ENCODE measurements at regions not wholly inside any gene's neighbourhood (a gene's known extent, or its start where the extent isn't known, plus 50 kb on each side); places are given as distances from the start of the nearest gene placed in this dataset.
"Not testable (repeated sequence)": the region's sequence is repeated elsewhere in the genome, so short reads cannot be mapped to it uniquely, and the experiment has no call there.

DNA sequence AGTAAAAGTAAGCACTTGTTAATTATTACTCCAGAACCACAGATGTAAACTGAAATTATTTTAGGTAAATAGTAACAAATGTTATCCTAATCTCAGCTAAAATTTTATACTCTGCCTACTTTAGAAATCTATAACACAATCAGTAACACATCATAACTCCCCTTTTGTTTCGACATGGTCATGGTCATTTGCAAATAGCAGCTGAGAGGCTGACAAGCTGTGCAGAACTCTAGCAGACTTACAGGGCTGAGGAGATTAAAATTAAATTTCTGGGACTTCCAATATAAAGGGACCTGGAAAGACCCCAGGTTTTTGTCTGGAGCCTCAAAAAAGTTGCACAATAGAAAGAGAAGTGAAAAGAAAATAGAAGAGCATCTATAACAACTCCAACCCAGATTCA lies 88.8 kb downstream of the PRL start:
- DNase-seq (ENCODE audit: low spot score): no peak

DNA sequence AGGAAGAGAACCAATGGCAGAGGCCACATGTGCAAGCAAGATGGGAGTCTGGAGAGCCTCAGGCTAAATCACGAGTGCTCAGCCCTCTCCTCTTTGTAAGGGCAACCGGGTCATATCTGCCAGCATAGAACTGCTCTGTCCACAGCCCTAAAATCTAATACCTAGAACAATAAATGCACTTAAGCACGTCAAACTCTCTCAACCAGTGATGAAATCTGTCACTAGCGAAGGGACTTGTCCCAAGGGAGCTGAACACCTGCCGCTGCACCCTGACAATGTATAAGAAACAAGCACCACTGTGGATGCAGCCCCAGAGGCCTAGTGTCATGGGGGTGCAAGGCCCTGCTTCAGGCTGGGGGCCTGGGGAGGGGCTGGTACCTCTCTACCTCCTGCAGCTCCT lies 82.5 kb downstream of the PRL start:
- no peak for DNase-seq (ENCODE audit: low spot score)

DNA sequence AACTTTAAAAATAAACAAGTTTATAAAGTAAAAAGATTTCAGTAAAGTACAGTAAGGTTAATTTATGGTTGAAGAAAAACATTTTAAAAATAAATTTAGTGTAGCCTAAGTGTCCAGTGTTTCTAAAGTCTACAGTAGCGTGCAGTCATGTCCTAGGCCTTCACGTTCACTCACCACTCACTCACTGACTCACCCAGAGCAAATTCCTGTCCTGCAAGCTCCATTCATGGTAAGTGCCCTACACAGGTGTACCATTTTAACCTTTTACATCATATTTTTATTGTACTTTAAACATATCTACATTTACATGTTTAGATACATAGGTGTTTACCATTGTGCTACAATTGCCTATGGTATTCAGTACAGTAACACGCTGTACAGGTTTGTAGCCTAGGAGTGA lies 81.4 kb downstream of the PRL start:
- DNase-seq (ENCODE audit: low spot score): not testable (repeated sequence)

DNA sequence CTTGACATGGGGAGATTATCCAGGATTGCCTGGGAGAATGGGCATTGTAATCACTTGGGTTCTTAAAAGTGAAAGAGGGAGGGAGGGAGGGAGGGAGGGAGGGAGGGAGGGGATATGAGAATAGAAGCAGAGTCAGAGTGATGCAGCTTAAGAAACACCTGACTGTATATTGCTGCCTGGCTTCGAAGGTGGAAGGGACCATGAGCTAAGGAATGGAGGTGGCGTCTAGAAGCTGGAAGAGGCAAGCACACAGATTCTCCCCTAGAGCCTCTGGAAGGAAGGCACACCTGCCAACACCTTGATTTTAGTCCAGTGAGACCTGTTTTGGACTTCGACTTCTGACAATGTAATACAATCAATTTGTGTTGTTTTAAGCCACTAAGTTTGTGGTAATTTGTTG lies 78.4 kb downstream of the PRL start:
- no peak for DNase-seq (ENCODE audit: low spot score)

DNA sequence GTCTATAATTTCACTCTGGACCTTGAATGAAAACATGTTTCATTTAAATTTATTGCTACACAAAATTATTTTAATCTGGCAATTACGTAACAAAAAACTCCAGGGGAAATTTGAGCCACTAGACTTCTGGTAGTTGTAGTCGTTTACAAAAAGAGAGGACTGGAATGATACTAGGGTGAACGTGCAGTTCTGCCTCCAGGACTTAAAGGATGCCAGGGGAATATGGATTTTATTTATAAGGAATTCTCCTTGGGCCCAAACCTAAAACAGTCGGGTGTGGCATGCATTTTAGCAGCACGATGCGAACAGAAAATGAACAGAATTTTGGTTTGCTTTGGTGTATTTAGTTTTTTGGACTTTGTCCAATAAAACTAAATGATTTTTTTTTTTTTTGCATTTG lies 76.9 kb downstream of the PRL start:
- no peak for DNase-seq (ENCODE audit: low spot score)

DNA sequence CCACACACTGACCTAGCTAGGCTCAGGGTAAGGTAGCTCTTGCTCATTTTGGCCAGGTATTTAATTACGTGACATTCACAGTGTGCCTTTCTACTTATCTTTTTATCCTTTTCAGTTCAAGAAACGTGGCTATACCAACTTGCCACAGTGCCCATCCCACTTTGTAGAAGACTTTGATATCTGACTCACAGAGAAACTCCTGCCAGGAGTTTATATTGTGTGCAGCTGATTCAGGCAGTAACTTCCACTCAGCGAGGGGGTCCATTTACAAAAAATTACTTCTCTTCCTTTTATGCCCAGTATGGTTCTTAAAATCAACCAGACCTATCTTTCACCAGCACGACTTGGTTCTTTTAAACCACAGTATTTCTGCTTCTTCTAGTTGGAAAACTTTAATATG lies 75.6 kb downstream of the PRL start:
- DNase-seq (ENCODE audit: low spot score): no peak

DNA sequence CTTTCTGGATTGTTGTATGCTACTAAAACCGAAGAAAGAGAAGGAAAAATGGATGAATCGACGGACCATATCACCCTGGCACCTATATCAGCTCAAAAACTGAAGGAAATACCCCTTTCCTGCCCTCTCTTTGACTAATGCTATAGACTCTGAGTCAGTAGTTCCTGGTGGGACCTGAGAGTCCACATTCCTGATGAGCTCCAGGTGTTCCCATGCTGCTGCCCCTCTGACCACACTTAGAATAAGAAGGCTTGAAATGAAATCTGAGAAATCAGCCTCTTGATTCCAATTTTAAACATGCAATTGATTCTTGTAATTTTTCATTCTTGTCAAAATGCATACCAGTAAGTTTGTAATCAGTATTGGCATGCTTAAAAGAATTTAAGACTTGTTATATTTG lies 75.2 kb downstream of the PRL start:
- DNase-seq (ENCODE audit: low spot score): no peak

DNA sequence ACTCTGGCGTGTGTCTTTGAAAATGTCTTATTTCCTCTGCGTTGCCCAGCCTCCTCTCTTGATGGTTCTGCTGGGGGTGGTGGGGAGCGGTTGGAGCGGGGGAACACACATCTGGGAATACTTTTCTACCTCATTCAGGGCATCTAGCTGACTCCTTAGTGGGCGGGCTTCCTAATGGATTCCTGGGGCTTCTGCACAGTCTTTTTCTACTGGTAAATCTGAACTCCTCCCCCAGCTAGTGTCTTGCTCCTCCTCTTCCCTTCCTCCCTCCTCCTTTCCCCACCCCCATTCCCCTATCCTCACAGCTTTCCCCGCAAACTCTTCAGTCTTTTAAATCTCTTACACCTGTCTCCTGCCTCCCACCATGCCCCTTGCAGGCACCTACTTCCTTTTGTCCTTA lies 74.4 kb downstream of the PRL start:
- no peak for DNase-seq (ENCODE audit: low spot score)

DNA sequence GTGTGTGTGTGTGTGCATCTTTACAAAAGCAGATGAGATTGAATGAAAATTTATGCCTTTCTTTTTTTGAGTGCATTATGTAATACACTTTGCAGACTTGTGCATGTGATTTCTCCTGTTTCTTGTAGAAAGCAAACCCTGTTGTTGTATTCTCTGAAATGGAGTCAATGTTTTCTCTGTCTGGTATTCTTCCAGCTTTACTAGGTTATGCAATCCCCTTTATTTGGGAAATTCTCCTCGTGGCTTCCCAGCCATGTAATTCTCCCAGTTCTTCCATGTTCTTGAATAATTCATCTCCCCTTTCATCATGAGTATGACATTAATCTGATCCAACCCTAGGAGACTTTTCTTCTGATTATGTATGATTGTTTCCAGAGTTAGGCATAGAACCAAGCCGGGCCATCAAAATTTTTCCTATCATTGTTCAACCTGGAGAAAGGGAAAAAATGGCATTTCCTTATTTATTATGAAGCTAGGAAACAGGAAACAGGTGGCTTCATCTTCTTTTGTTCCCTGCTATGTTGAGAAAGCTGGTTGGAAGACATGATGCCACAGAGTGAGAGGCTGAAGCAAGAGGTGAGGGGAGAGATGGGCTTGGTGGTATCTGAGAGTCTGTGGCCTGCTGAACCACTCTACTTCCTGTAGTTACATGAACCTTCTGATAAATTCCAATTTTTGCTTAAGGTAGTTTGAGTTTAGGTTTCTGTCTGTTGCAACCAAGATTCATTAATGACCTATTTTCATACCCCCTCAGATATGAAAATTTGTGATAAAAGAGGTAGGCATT lies 68.8 kb downstream of the PRL start:
- no peak for DNase-seq (ENCODE audit: low spot score)

DNA sequence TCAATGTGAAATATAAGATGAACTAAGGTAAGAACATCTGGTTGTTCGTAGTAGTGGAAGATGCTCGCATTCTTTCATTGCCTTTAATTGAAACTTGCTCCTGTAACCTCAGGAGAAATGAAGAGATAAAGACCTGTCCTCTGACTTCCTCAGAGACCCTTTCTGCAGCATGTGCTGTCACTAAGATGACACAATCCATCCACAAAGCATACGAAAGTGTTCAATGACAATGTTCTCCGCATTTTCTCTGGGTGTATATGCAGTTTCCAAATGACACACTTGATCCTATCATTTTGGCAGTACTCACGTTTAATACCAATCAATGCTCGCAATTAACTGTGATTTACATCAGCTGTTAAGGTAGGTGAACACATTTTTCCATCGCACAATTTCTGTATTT lies 65.8 kb downstream of the PRL start:
- no peak for DNase-seq (ENCODE audit: low spot score)

DNA sequence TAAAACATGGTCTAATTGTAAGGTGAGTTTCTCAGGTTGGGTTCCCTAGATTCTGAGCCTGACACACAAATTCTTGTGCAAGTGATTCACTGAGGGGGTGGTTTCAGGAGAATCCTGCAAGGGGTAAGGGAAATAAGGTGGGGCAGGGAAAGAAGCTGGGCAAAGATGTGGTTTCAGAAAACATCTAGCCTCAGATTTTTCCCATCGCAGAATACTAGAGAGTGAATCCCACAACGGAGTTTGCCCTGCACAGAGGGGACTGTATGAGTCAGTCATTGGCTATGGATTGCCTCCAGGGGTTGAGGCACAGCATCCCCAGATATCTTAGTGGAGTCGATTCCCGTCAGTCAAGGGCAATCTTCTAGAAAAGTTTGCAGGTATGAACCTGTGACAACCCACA lies 65.2 kb downstream of the PRL start:
- no peak for DNase-seq (ENCODE audit: low spot score)

DNA sequence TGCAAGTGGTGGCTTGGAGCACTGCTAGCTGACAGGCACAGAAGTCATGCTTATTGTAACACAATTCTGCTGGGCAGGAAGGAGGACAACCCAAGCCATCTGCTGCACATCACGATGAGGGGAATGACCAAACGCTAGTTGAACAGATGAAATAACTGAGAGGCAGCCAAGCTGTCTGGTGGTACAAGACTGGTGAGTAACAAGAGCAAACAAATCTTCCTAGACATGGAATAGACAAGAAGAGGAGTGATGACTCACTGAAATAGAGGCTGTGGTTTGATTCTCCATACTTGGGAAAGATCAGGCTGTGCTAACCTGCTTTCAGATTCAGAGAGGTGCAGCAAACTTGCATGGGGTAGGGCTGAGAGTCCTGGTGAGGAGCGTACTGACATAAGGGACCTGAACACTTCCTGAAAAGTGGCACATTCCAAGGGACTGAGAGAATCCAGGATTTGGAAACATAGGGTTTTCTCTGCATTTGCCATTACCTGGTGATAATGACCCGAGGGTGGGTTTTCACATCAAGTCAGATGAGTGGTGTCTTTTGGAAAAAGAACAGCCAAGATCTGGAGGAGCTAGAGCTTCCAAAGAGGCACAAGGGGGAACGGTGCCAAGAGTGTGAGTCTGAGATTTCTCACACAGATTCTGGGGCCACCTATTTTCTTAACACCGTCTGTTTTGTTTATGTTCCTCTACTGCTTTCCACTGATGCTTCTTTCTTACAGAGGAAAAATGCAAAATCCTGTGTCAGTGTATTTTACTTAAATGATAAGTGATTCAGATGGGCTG lies 60.0 kb downstream of the PRL start:
- DNase-seq (ENCODE audit: low spot score): no peak

Data from hematopoietic multipotent progenitor cell treated with erythropoietin and hydrocortisone succinate and interleukin-3 and kit ligand, for 15 days (in vitro differentiated cells).